DOHH2 (cell line): ENCODE measurements at regions not wholly inside any gene's neighbourhood (a gene's known extent, or its start where the extent isn't known, plus 50 kb on each side); places are given as distances from the start of the nearest gene placed in this dataset.

Source experiments
- EZH2phosphoT487 ChIP-seq: fragments of 200-600 bp; sonication (generic); IDR thresholded peaks from 2 replicates; pipeline ENCODE4 v1.6.1; 2017; ENCODE audit warnings: borderline replicate concordance, mild to moderate bottlenecking, antibody characterized with exemption, low read length, moderate library complexity, mixed read lengths
- TF ChIP-seq, protein P1 (sequence below): fragments of 200-600 bp; sonication (generic); IDR thresholded peaks from one replicate; pipeline ENCODE4 v1.5.1; 2014; ENCODE audit warnings: antibody characterized with exemption, mild to moderate bottlenecking, low read depth, low read length; ENCODE audit not compliant: poor library complexity, severe bottlenecking

DNA sequence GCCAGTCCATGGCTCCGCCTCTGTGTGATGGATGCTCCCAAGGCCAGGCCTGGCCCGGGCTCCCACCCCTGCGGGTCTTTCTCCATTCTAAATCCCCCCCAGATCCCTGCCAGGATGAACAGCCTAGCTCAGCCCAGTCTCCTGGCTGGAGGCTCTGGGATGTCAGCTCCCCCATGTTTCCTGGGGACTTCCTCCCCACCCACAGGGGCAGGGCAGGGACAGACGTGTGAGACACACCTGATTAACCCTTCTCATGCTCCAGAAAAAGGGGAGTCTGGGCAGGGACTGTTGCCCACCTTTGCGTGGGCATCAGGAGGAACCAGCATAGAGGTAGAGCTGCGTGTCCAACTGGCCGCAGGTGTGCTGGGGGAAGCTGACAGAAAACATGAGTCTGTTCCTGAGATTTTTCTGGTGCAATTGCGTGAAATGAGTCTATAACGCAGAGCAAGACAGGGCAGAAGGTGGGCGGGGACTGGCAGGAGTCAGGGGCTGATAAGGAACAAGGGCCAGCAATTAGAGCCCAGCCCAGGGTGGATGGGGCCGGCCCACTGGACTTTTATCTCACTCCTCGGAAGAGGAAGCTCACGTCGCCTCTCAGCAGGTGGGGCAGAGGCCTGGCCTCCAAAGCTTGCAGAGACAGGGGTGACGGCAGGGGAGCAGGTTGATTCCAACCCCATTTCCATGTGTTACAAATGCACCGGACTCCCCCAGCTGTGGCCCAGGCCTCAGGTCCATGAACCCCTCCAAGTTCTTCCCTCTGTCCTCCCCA, 238.2 kb downstream of the RBFOX3 start:
- TF ChIP-seq, protein P1, sequence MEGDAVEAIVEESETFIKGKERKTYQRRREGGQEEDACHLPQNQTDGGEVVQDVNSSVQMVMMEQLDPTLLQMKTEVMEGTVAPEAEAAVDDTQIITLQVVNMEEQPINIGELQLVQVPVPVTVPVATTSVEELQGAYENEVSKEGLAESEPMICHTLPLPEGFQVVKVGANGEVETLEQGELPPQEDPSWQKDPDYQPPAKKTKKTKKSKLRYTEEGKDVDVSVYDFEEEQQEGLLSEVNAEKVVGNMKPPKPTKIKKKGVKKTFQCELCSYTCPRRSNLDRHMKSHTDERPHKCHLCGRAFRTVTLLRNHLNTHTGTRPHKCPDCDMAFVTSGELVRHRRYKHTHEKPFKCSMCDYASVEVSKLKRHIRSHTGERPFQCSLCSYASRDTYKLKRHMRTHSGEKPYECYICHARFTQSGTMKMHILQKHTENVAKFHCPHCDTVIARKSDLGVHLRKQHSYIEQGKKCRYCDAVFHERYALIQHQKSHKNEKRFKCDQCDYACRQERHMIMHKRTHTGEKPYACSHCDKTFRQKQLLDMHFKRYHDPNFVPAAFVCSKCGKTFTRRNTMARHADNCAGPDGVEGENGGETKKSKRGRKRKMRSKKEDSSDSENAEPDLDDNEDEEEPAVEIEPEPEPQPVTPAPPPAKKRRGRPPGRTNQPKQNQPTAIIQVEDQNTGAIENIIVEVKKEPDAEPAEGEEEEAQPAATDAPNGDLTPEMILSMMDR: no peak
- TF ChIP-seq EZH2phosphoT487: no peak
